NCI-H2107 treated with DMSO at 0.1 percent for 48 hours (cell line): ENCODE measurements at regions not wholly inside any gene's neighbourhood (a gene's known extent, or its start where the extent isn't known, plus 50 kb on each side); places are given as distances from the start of the nearest gene placed in this dataset.
"Not testable (repeated sequence)": the region's sequence is repeated elsewhere in the genome, so short reads cannot be mapped to it uniquely, and the experiment has no call there.

Source experiments
- DNase-seq: peaks from one replicate; lab custom pipeline; 2025; ENCODE audit not compliant: unreplicated experiment; lab: John Stamatoyannopoulos, UW

DNA sequence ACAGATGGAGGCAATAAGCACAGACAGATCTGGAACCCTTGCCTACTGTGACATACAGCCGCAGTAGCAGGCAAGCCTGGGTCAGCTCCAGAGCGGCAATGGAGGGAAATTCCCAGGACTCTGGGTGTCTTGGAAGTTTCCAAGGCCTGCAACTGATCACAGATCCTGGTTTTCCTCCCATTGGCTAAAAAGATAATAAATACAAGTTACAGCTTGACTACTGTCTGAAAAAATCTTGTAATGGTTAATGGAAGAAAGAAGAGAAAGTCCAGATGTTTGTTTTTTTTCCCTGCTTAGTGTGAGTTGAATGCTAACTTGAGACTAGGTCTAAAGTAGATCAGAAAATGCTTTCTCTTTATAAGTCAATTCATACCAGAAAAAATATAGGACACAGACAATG, 307.6 kb downstream of the ALDH8A1 start:
- DNase-seq: no peak

DNA sequence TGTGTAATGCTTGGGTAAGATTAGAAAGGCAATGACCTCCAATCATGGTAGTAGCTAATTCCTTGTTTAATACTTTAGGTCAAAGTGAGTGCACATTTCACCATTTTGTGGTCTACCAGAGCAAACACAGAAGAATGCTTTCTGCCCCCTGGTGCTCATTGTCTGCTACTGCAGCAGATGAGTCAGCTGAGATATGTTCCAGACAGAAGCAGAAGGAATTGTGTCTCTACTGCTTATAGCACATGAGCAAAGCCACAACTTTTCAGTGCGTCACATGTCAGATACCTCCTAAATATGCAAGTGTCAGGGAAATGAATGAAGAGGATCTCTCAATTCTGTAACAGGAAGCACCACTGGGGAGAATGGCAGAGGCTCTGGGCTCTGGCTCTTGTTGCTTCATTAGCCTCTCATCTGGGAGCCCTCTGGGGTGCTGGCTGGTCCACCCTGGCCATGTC, 308.9 kb downstream of the ALDH8A1 start:
- DNase-seq: peak; percentile 51

DNA sequence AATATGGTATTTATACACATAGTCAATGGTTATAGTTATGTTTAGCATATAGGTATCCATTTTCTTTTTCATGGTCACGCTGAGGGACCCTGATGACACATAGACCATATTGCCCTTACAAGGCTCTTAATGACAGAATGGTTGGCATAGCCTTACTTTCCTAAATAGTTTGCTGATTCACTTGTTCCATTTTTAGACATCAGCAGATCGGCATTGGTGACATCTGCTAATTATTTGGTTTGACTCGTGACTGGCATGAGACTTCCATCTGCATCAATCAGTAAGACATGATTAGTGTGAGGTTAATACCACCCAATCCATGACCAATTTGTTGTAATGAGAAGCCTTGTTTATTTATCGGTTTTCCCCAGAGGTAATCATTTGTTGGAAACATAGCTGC, 309.7 kb downstream of the ALDH8A1 start:
- no peak for DNase-seq

DNA sequence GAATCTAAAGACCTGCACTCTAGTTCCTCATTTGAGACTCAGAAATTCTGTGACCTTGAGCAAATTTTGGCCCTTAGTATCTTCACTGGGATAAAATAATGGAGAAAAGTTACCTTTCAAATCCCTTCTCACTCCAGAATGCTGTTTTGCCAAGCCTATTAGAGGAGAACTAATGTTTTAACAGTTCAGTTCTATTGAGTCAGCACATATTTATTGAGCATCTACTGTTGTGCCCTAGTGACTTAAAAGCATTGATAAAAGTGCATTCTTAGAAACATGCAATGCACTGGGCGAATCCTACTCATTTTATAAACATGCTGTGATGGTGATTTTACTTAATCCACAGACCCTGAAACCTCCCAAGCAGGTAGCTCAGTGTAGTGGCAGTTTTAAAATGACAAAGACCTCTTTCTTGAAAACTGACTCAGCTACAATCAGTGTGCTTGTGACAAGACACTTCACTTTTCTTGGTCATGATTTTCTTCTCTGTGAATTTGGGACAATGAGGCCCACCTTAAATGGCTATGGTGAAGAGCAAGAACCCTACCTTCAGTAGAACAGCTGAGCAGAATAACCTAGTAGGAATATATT, 312.0 kb downstream of the ALDH8A1 start:
- DNase-seq: no peak

DNA sequence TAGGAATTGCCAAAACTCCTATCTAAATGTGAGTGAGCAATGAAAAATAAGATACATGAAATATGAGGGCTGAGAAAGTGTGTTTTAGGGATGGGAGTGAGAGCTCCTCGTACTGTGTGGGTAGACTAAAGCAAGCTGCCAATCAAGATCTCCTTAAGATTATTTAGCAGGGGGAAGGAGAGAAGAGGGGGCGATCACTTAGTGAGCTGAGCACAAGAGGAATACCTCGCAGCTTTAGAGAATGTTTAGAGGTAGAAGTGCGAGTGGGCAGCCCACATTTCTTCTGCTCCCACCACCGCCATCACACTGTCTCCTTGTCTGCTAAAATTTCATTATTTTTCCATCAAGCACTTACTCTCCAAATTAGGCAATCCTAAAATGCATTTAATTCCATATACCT, 312.6 kb downstream of the ALDH8A1 start:
- no peak for DNase-seq

DNA sequence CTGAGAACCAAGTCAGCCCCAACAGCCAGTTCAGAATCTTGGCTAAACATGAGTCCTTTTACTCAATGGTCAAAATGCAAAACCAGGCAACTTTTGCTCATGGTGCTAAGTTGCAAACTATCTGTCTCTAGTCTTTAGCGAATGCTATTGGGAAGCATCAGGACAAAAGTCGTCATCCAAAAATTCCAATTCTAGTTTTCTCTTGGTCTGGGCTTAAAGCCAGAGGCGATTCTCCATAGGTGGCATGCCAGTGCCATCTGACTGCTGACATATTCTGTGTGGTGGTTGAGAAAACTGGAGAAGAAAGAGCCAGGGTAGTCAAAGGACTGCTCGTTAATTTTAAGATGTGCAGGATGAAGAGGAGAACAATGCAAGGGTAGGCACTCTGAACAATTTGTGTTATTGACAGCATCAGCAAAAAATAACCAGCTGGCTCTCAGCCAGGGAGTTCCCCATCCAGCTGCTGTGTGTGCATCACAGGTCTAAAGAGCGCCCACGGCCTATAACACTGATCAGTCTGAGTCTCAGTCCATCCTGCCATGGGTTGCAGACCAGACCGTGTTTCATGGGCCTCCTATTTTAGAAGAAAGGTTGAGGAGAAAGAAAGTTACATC, 313.6 kb downstream of the ALDH8A1 start:
- no peak for DNase-seq

DNA sequence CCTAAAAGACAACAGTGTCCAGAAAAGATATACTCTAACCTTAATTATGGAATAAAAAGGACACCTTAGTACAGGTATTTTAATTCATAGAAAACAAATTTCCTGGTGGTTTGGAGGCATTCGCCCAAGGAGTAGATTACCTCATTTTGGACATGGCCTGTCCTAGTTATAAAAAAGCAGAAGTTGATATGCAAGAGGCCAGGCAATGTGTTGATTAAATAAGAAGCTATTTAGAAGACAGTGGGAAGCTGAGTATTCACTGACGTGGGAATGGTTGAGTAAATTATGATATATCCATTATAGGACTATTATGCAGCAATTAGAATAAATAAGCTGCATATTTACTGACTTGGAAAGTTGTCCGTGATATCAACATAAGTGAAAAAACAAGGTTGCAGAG, 314.9 kb downstream of the ALDH8A1 start:
- no peak for DNase-seq

DNA sequence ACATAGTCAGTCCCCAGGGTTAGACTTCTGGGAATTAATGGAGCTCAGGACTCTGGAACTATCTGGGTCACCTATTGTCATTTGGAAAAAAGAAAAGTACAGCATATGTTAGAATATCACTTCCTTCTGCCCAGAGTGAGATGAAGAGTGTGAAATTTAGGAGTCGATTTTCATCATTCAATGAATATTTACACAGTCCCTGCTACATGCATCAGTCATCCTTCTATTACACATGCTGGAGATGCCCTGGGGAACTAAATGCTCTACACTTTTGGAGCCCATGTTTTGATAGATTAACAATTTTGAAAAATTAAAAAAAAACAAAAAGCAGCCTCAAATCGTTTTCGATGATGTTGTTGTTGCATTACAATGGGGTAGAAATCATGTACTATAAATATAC, 315.4 kb downstream of the ALDH8A1 start:
- DNase-seq: no peak

DNA sequence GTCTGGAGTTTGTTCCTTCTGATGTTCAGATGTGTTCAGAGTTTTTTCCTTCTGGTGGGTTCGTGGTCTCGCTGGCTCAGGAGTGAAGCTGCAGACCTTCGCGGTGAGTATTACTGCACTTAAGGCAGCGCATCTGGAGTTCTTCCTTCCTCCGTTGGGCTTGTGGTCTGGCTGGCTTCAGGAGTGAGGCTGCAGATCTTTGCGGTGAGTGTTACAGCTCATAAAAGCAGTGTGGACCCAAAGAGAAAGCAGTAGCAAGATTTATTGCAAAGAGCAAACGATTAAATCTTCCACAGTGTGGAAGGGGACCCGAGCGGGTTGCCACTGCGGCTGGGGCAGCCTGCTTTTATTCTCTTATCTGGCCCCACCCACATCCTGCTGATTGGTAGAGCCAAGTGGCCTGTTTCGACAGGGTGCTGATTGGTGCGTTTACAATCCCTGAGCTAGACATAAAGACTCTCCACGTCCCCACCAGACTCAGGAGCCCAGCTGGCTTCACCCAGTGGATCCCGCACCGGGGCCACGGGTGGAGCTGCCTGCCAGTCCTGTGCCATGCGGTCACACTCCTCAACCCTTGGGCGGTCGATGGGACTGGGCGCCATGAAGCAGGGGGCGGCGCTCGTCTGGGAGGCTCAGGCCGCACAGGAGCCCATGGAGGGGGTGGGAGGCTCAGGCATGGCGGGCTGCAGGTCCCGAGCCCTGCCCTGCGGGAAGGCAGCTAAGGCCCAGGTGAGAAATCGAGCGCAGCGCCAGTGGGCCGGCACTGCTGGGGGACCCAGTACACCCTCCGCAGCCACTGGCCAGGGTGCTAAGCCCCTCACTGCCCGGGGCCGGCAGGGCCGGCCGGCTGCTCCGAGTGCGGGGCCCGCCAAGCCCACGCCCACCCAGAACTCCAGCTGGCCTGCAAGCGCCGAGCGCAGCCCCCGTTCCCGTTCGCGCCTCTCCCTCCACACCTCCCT, 315.3 kb upstream of the SGK1 start:
- DNase-seq: not testable (repeated sequence)

DNA sequence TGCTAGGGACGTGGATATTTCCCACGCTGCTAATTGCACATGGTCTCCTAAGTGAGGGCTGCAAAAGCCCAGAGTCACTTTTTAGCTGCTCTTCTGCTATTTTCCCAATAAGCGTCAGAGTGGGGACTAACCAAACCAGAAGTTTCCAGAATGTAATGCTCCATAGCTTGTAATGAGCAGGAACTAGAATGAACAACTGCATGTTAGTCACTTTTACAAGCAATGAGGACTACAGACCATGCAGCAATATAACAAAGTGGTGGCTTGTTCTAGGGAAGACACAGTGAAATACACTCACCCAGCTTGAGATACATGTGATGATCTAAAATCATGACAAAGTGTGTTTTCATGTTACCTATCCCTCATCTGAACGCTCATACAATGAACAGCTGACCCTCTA, 314.1 kb upstream of the SGK1 start:
- DNase-seq: no peak

DNA sequence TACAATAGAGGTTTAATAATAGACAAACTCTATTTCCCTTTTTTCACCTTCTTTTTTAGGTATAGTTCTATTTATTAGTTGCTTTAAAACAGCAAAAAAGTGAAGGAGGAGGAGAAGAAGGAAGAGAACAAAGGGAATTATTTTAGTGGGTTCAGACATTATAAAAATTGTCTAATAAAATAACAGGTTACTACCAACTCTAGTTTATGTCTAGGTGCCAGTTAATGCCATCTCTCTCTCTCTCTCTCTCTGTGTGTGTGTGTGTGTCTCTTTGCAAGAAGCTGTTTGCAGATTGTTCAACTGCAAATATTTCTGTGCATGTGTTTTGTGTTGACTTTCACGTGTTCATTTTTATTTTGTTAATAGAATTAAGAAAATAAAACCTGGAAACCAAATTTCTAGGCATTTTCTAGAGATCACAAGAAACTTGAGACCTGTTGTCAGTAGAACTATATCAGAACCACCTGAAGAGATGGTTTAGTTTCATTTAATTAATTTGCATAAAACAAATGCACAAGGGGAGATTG, 313.5 kb upstream of the SGK1 start:
- no peak for DNase-seq

DNA sequence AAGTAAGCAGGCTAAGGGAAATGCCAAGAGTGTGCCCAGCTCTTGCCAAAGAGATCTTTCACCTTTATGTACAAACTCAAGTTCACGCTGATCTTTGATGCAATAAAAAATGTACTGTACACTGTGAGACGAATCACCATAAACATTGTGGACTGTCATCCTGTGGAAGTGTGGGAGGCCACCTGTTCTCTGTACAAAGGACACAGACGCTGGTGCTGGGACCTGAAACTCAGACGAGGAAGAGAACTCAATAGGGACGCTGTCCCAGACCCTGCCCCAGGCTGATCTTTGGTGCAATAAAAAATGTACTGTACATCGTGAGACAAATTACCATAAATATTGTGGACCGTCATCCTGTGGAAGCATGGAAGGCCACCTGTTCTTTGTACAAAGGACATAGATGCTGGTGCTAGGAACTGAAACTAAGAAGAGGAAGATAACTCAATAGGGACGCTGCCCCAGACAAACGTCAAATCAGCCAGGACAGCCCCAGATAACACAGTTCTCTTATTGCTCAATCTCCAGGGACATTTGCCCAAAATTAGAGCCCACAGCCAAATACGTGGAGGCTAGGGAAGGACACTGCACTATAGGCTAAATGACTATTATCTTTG, 312.7 kb upstream of the SGK1 start:
- DNase-seq: no peak

DNA sequence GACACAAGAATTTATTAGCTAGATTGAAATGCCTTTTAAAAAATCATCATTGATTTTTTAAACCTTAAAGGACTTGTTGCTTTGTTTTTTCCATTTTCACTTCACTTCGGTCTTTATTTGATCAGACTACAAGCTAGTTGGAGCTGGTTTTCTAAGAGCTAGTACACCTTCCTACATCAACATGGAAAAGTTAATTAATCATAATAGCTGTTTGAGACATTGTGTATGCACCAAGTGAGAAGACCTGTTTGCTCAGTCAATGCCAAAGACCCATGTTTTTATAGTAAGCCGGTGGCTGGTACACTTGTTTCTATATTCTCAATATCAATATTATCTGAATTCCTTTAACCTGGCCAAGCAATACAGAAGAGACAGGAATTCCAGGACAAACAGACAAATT, 310.2 kb upstream of the SGK1 start:
- DNase-seq: no peak

DNA sequence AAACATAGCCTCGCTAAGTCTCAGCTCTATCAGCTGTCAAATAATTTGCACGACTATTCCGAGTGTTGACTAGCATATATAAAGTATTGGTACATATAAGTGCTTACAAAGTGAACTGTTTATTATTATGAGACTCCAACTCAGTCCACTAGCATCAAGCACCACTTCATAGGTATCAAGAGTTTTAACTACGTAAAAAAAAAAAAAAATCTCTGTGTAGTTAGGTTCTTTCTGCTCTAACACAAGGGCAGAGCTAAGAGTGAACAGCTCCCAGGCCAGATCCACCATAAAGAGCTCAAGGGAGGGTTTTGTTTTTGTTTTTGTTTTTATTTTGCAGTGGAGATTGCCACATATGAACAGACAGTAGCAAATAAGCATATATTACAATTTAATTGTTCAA, 309.8 kb upstream of the SGK1 start:
- no peak for DNase-seq

DNA sequence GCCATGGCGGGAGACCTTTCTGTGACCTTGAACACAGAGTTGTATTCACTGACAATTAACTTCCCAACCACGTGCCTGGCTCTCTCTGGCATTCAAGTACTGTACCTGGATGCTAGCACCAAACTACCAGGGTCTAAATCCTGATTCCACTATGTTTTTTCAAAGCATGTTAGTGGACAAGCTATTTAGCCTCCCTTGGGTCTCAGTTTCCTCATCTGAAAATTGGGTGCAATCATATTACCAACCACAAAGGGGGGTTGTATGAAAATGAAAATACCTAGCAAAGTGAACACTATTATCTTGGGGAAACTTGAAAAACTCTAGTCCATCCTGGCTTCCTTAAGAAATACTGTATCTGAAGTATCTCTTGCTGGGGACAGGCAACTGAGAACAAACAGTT, 308.7 kb upstream of the SGK1 start:
- DNase-seq: no peak

DNA sequence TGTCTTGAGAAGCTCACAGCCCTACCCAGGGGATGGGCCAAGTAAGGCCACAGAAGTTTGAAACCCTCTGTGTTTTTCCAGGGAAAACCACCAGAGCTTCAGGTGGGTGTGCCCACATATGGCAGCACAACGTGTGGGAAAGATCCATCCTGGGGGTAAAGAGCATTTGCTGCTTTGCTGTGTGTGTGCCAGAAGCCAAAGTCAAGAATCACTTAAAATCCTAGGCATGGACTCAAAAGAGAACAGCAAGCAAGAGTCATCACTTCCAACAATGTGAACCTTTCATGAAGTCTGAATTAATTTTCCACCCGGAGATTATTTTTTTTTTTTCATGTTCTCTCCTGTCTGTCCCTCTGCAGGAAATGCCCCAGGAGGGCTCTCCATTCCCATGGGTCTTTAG, 308.2 kb upstream of the SGK1 start:
- DNase-seq: no peak

DNA sequence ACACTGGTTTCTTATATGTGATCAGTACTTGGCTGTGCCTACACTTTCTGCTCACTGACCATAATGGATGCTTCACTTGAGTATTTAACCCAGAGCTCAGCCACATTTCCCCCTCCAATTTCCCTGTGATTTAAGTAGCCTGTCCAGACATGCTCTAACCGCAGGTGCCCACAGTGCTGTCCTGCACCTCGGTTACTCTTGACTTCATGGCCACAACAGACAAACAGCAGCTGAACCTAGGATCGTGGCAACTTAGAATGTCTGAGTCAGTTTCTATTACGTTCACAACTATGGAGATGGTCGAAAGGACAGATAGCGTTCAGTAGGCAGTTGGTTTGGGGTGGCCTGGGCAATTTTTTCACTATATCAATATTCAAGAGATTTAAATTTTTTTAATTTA, 306.9 kb upstream of the SGK1 start:
- DNase-seq: no peak

DNA sequence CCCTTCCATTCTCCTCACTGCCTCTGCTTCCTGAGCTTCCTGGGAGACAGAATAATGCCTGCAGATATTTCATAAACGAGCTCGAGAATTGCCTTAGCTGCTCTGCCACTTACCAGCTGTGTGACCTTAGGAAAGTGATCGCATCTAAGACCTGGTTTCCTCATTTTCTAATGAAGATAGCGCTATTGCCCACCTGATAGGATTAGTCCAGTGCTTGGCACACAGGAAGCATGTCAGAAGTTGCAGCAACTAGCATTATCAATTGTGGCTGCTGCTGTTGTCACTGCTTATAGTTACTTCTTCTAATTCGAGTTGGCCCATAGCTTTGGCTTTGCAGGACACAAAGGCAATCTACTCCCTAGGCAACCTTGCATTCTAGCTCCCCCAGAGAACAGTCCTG, 305.5 kb upstream of the SGK1 start:
- DNase-seq: no peak

DNA sequence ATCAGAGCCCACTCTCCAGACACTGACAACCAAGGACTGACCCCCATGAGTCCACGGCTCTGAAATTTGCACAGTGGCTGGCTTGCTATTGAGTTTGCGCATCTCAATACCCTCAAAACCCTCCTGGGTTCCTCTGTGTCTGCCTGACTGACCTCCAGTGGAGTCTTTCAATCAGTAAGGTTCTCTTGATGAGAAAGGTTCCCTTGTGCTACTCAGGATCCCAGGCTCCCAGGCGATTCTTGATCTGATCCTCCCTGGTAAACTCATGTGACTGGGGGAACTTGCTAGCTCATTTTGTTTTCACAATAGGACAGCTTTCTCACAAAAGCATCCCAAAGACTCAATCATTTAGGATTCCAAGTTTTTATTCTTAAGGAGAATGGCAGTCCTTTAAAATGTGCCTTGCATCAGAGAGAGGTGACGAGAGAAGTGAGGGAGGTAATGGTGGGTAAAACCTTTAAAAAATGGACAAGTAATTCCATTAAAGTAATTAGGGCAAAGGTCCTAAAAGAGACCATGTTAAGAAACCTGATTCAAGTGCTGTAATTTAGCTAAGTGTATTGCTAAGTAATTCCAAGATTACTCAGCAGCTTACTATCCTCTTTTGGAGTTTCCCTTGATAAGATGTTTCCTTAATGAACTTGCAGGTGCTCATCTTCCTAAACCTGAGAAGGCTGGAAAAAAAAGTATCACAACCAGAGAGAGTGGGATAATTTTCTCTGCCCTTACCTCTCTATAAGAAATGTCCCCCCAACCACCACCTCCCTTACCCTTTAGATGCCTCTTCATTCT, 304.7 kb upstream of the SGK1 start:
- DNase-seq: no peak

DNA sequence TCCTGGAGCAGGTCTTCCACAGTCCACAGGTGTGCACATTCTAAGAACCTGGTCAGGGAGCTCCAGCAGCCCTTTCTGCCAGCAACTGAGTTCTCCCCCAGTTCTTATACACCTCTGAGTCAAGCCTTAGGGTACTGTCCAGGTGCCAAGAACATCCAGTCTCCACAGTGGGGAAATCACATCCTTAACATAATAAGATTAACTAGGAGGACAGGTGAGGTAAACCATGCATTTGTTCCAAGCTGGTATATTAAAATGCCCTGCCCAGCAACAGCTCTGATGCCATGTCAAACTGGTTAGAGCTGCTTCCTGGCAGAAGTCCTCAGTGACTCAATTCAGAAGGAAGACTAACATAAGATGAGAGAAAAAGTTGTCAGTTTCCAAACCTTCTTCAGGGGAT, 303.9 kb upstream of the SGK1 start:
- DNase-seq: no peak

DNA sequence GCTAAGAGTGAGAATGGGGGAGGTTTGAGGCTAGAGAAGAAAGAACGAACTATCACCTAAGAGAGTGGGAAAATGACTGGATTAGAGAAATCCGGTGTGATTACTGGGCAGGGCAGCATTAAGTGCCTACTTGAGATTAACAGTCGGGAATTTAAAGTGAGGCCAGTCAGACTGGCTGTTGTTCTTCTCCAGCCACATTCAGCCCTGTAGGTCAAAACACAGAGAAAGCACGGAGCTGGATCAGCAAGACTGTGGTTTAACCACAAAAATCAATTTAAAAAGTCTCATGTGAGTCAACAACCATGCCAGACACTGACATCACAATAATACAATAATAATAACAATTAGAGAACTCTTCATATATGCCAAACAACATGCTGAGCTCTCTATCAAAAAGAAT, 301.9 kb upstream of the SGK1 start:
- peak; percentile 8 for DNase-seq
